Adrenal gland (tissue), 5 donors: ENCODE measurements at regions not wholly inside any gene's neighbourhood (a gene's known extent, or its start where the extent isn't known, plus 50 kb on each side); places are given as distances from the start of the nearest gene placed in this dataset.

Experiments used
- POLR2A ChIP-seq, 2 donors: fragments of 450-650 bp; IDR thresholded peaks; one replicate each; pipeline ENCODE4 v1.6.1; 2017; ENCODE audit warnings: antibody characterized with exemption in 2 of 2, mild to moderate bottlenecking in 2 of 2, moderate library complexity in 1 of 2
- TF ChIP-seq, protein P1 (sequence below), 6 experiments: fragments of 450-650 bp in 4 of 6; fragments of 200-600 bp in 2 of 6; sonication (generic) in 1 of 6; IDR thresholded peaks; 1 replicate in 5 of 6; 2 replicates in 1 of 6; pipeline versions ENCODE4 v1.5.1 to v1.8.0; 2016 to 2021; ENCODE audit warnings: antibody characterized with exemption in 6 of 6, mild to moderate bottlenecking in 2 of 6, moderate library complexity in 1 of 6
- donor health status: DM: no; HTN: no; CAD: no.

DNA sequence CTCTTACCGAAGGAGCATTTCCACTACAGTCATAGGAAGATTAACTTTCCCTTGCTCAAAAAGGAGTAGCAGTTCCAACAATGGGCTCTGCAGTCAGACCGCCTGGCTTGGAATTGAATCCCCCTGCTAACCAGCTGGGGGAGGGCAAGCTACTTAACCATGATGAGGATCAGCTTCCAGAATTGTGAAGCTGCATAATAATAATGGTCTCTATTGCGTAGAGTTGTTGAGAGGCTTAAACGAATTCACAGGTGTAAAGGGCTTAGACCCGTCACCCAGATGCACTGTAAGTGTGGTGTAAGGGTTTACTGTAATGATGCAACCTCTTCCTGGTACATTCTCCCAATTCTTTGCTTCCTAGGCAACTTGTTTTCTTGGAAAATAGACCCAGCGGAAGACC lies 185.2 kb upstream of the RGMA start:
- TF ChIP-seq, protein P1, sequence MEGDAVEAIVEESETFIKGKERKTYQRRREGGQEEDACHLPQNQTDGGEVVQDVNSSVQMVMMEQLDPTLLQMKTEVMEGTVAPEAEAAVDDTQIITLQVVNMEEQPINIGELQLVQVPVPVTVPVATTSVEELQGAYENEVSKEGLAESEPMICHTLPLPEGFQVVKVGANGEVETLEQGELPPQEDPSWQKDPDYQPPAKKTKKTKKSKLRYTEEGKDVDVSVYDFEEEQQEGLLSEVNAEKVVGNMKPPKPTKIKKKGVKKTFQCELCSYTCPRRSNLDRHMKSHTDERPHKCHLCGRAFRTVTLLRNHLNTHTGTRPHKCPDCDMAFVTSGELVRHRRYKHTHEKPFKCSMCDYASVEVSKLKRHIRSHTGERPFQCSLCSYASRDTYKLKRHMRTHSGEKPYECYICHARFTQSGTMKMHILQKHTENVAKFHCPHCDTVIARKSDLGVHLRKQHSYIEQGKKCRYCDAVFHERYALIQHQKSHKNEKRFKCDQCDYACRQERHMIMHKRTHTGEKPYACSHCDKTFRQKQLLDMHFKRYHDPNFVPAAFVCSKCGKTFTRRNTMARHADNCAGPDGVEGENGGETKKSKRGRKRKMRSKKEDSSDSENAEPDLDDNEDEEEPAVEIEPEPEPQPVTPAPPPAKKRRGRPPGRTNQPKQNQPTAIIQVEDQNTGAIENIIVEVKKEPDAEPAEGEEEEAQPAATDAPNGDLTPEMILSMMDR (IDR thresholded peaks at IDR 0.05) = no peak
- no peak for TF ChIP-seq POLR2A (IDR thresholded peaks at IDR 0.05)
